UCSD-AML1 (cell line): ENCODE measurements at regions not wholly inside any gene's neighbourhood (a gene's known extent, or its start where the extent isn't known, plus 50 kb on each side); places are given as distances from the start of the nearest gene placed in this dataset.

Source experiments
- DNase-seq: peaks from one replicate; lab custom pipeline; 2025; ENCODE audit not compliant: unreplicated experiment; lab: John Stamatoyannopoulos, UW

DNA sequence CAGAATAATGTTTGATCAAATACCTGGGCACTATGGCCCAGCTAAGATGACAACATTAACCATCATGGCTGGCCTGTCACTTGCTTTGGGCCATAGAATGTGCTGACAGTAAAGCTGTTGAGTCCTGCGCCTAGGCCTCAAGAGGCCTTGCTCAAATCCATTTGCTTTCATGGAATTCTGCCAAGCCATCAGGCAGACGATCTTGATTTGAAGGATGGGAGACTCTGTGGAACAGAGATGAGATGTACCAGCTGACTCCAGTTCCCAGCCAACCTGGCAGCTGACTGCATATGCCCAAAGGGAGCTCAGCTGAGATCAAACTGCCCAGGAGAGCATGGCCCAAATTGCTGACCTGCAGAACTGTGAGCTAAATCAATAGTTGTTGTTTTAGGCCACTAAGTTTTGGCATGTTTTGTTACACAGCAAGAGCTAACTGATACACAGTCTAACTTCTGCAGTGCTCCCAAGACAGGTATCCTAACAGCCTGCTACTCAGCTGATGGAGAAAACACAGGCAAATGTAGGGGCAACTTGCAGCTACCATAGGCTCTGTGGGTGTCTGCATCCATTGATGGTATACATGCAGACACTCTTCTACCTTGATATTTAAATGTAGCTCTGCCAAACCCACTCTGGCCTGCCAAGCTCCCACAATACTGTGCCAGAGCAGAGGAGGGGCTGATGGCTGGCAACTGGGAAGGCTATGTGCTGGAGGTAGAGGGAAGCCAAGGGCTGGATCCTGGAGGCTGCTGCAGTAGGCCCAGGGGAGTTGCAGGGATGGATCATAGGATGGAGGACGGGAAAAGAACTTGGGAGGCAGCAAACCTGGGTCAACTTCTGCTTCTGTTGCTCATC is 55.2 kb upstream of the RNF24 start:
- no peak for DNase-seq

DNA sequence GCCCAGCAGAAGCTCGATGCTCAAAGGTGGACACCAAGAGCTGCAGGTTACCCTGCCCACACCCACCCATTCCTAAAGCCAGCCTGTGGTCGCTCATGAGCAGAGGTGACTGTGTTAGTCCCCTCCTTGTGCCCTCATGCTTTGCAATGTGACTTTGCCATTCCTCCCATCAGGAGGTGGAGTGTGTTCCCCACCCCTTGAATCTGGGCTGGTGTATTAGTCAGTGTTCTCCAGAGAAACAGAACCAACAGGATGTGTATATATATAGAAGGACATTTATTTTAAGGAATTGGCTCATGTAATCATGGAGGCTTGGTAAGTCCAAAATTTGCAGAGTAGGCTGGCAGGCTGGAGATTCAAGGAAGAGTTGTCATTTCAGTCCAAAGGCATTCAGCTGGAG is 54.4 kb upstream of the RNF24 start:
- DNase-seq: no peak

DNA sequence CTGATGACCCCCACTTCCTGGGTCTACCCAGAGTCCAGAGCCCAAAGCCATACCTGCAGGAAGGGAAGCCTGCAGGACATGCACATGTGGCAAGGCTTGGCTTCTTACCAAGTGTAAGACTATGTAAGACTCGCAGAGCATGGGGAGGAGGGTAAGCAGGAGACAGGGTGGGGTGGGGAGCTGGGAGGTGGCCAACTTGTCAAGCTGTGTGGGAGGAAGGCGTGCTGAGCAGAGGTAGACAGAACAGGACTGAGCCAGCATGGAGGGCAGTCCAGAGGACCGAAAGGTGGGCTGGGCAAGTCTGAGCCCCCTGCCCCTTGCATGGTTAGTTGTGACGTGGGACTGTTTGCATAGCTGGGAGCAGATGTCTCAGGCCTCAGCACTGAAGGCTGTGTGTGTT is 53.4 kb upstream of the RNF24 start:
- DNase-seq: no peak

DNA sequence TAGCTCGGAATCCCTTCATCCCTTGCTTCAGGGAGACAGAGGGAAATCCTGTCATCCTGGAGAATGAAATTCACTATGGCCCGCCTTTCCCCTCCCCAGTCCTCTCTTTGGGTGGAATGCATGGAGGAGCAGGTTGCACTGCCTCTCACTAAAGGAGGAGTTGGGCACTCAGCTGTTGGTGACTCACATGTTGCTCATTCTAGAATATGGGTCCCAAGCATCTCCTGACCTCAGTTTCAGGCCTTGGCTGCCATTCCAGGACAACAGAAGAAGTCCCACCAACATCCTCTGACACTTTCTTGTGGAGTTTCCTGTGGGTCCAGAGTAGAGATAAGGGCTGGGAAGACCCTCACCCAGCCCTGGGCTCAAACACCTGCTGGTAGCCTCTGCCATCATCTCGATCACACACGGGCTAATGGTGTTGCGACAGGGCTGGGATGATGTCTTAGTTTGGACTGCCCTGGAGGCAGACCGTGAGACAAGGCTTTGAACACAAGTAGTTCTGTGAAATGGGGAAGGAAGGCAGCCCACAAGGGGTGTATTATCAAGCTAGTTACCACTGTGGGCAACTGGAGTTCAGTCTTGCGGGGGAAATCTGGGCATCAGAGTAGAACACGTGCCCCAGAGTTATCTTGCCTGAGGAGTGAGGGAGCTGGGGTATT is 52.4 kb upstream of the RNF24 start:
- no peak for DNase-seq

DNA sequence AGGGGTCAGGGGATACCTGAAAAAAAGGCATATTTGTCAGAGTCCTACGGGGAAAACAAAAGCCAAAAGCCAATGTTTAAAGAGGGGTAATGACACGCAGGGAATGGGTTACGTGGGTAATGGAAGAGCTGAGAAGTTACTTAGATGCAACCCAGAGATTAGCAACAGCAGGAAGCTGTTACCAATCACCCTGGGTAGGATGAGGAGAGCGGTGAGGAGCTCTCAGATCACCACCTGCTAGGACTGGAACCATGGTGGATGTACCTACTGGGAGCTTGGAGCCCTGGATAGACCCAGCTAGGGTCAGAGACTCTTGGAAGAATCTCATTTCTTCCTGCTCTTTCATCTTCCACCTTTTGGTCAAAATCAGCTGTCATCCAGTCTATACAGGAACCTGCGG is 51.2 kb upstream of the RNF24 start:
- no peak for DNase-seq

DNA sequence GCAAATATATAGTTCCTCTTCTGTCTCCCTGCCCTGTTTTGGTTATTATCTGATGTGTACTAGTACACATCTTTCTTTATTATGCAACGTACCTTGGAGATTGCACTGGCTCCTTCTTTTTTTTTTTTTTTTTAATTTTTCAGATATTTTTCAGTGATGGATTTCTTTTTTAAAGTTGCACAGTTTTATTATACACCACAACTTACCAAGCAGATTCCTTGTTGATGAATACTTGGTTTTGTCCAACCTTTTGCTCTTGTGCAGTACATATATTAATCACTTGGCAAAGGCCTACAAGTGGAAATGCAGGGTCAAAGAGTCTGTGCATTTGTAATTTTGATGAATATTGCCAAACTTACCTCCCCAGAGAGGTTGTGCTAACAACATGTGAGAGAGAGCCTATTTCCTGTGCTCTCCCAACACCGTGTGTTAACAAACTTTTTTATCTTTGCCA is 50.1 kb upstream of the RNF24 start:
- DNase-seq: no peak
